H1 (cell line): ENCODE measurements at regions not wholly inside any gene's neighbourhood (a gene's known extent, or its start where the extent isn't known, plus 50 kb on each side); places are given as distances from the start of the nearest gene placed in this dataset.

Source experiments
- CTCF ChIA-PET: fragments of 300-600 bp; sonication (Branson Sonifier 250); formaldehyde crosslinking; loops from one replicate; lab custom pipeline; 2021; ENCODE audit not compliant: partially characterized antibody; lab: Charles Lee
- POLR2A ChIA-PET: fragments of 300-600 bp; sonication (Branson Sonifier 250); formaldehyde crosslinking; loops from one replicate; lab custom pipeline; 2021; ENCODE audit warnings: inconsistent platforms; ENCODE audit not compliant: partially characterized antibody; lab: Charles Lee
- DNase-seq, 2 experiments: peaks; one replicate each; pipeline versions ENCODE4 v3.0.0 to v3.0.0-alpha.2; 2010 to 2022; ENCODE audit warnings: low spot score in 2 of 2, low read depth in 1 of 2, mixed read lengths in 1 of 2
- FAIRE-seq: peaks from 2 replicates; lab custom pipeline; 2011; peaks lifted over from hg19 to GRCh38; lab: Jason Lieb, UNC
- H2AFZ ChIP-seq: 2 replicates; pipeline ENCODE4 v1.8.1; 2012; ENCODE audit warnings: low read length, inconsistent platforms
- H2AK5ac ChIP-seq: 2 replicates; pipeline ENCODE4 v1.6.1; 2013; ENCODE audit warnings: low read depth, low read length
- H2BK120ac ChIP-seq: replicated peaks from 2 replicates; pipeline ENCODE3; 2013; ENCODE audit warnings: low read depth, low read length, inconsistent platforms
- H2BK12ac ChIP-seq: 2 replicates; pipeline ENCODE4 v1.6.1; 2013; ENCODE audit warnings: low read depth, low read length
- H2BK15ac ChIP-seq: 2 replicates; pipeline ENCODE4 v1.6.1; 2013; ENCODE audit warnings: low read length
- H2BK20ac ChIP-seq: 2 replicates; pipeline ENCODE4 v1.6.1; 2013; ENCODE audit warnings: low read length
- H2BK5ac ChIP-seq: 2 replicates; pipeline ENCODE4 v1.6.1; 2013; ENCODE audit warnings: low read depth, low read length
- H3K14ac ChIP-seq: 2 replicates; pipeline ENCODE4 v1.6.1; 2013; ENCODE audit warnings: inconsistent platforms; ENCODE audit not compliant: insufficient read length
- H3K18ac ChIP-seq: 2 replicates; pipeline ENCODE4 v1.6.1; 2013; ENCODE audit warnings: low read length; ENCODE audit errors: extremely low read depth
- H3K23ac ChIP-seq: 2 replicates; pipeline ENCODE4 v1.6.1; 2013; ENCODE audit warnings: inconsistent platforms; ENCODE audit not compliant: insufficient read length
- H3K23me2 ChIP-seq: 2 replicates; pipeline ENCODE4 v1.6.1; 2013; ENCODE audit warnings: low read depth, low read length
- H3K27ac ChIP-seq: 2 replicates; pipeline ENCODE4 v1.6.1; 2011; ENCODE audit warnings: low read depth, low read length, inconsistent platforms
- H3K27me3 ChIP-seq, 4 experiments: replicated peaks in 1 of 4; 1 replicate in 1 of 4; 2 replicates in 3 of 4; pipeline versions ENCODE4 v1.6.1 to v1.8.1; 2011 to 2013; ENCODE audit warnings: low read length in 3 of 4, mild to moderate bottlenecking in 3 of 4, inconsistent platforms in 2 of 4, mixed read lengths in 2 of 4, moderate library complexity in 1 of 4; ENCODE audit not compliant: control insufficient read depth in 3 of 4, insufficient read depth in 3 of 4; ENCODE audit errors: extremely low read depth in 1 of 4
- H3K36me3 ChIP-seq, 4 experiments: 2 replicates each; pipeline versions ENCODE4 v1.6.1 to v1.8.1; 2011 to 2013; ENCODE audit warnings: mild to moderate bottlenecking in 4 of 4, low read length in 3 of 4, moderate library complexity in 2 of 4, control low read depth in 1 of 4, inconsistent platforms in 1 of 4; ENCODE audit not compliant: insufficient read depth in 4 of 4, control insufficient read depth in 2 of 4
- H3K4ac ChIP-seq: replicated peaks from 2 replicates; pipeline ENCODE3; 2013; ENCODE audit warnings: low read length, low read depth, mixed read lengths, inconsistent platforms; ENCODE audit not compliant: insufficient read length
- H3K4me1 ChIP-seq, 4 experiments: replicated peaks in 1 of 4; 1 replicate in 1 of 4; 2 replicates in 3 of 4; pipeline versions ENCODE4 v1.6.1 to v1.8.1; 2011 to 2013; ENCODE audit warnings: low read length in 3 of 4, inconsistent platforms in 2 of 4, mixed read lengths in 1 of 4; ENCODE audit not compliant: insufficient read depth in 4 of 4, control insufficient read depth in 3 of 4
- H3K4me2 ChIP-seq, 2 experiments: 2 replicates each; pipeline versions ENCODE4 v1.6.1 to v1.8.1; 2011 to 2013; ENCODE audit warnings: low read depth in 2 of 2, low read length in 2 of 2, control low read depth in 1 of 2, inconsistent platforms in 1 of 2, mild to moderate bottlenecking in 1 of 2; ENCODE audit not compliant: insufficient read depth in 1 of 2
- H3K4me3 ChIP-seq, 4 experiments: fragments of 200-600, 300-600 bp in 1 of 4; sonication (generic), shearing (Covaris generic), sonication (Bioruptor Twin) in 1 of 4; 2 replicates each; pipeline versions ENCODE4 v1.5.1 to v1.8.1; 2011 to 2016; ENCODE audit warnings: low read length in 4 of 4, low read depth in 3 of 4, control low read depth in 2 of 4, inconsistent platforms in 2 of 4, mild to moderate bottlenecking in 2 of 4, mixed read lengths in 1 of 4, moderate library complexity in 1 of 4; ENCODE audit not compliant: insufficient read depth in 2 of 4; ENCODE audit errors: extremely low read depth in 1 of 4
- H3K56ac ChIP-seq: replicated peaks from 2 replicates; pipeline ENCODE3; 2013; ENCODE audit warnings: low read depth, mild to moderate bottlenecking, mixed read lengths, low read length, inconsistent platforms; ENCODE audit not compliant: insufficient read length
- H3K79me1 ChIP-seq: 2 replicates; pipeline ENCODE4 v1.6.1; 2013; ENCODE audit warnings: low read depth, low read length, control low read depth
- H3K79me2 ChIP-seq, 2 experiments: 2 replicates each; pipeline versions ENCODE4 v1.6.1 to v1.8.1; 2012 to 2013; ENCODE audit warnings: low read length in 2 of 2, mild to moderate bottlenecking in 2 of 2, inconsistent platforms in 1 of 2; ENCODE audit not compliant: insufficient read depth in 2 of 2, control insufficient read depth in 1 of 2
- H3K9ac ChIP-seq, 4 experiments: replicated peaks in 1 of 4; 1 replicate in 1 of 4; 2 replicates in 3 of 4; pipeline versions ENCODE4 v1.6.1 to v1.8.1; 2011 to 2013; ENCODE audit warnings: low read depth in 3 of 4, low read length in 3 of 4, control low read depth in 2 of 4, mild to moderate bottlenecking in 2 of 4, moderate library complexity in 2 of 4, inconsistent platforms in 1 of 4; ENCODE audit errors: extremely low read depth in 1 of 4
- H3K9me3 ChIP-seq, 2 experiments: 2 replicates each; pipeline versions ENCODE4 v1.6.1 to v1.8.1; 2012 to 2013; ENCODE audit warnings: mild to moderate bottlenecking in 2 of 2, moderate library complexity in 2 of 2, control low read depth in 1 of 2, inconsistent platforms in 1 of 2, low read depth in 1 of 2, low read length in 1 of 2, mixed read lengths in 1 of 2; ENCODE audit not compliant: insufficient read depth in 2 of 2
- H4K20me1 ChIP-seq, 2 experiments: replicated peaks in 1 of 2; 2 replicates each; pipeline versions ENCODE3 to v1.8.1; 2011 to 2013; ENCODE audit warnings: inconsistent platforms in 2 of 2, low read length in 2 of 2, mild to moderate bottlenecking in 1 of 2; ENCODE audit not compliant: insufficient read depth in 2 of 2, control insufficient read depth in 1 of 2
- H4K5ac ChIP-seq: 2 replicates; pipeline ENCODE4 v1.6.1; 2013; ENCODE audit warnings: low read length, low read depth, mixed read lengths, inconsistent platforms; ENCODE audit not compliant: insufficient read length
- H4K8ac ChIP-seq: 2 replicates; pipeline ENCODE4 v1.8.0; 2013; ENCODE audit warnings: mild to moderate bottlenecking, moderate library complexity, low read length, inconsistent platforms; ENCODE audit not compliant: insufficient read depth; ENCODE audit errors: extremely low read depth
- H4K91ac ChIP-seq: replicated peaks from 2 replicates; pipeline ENCODE3; 2013; ENCODE audit warnings: low read length, mixed read lengths, inconsistent platforms; ENCODE audit not compliant: insufficient read length
- CHD1 ChIP-seq: IDR thresholded peaks from 2 replicates; pipeline ENCODE4 v1.6.1; 2012; ENCODE audit warnings: low read depth, low read length, improper control_type of control experiment
- CHD2 ChIP-seq: IDR thresholded peaks from 2 replicates; pipeline ENCODE4 v1.6.1; 2012; ENCODE audit warnings: low read length, improper control_type of control experiment
- EZH2 ChIP-seq: fragments of 200-600 bp; sonication (generic); IDR thresholded peaks from 2 replicates; pipeline ENCODE4 v1.7.1; 2012; ENCODE audit warnings: low read depth, mild to moderate bottlenecking, moderate library complexity, low read length, inconsistent platforms; ENCODE audit not compliant: severe bottlenecking
- HDAC6 ChIP-seq: IDR thresholded peaks from one replicate; pipeline ENCODE4 v1.7.1; 2012; ENCODE audit warnings: low read depth, mild to moderate bottlenecking, inconsistent platforms, low read length, moderate library complexity
- JUN ChIP-seq: IDR thresholded peaks from 2 replicates; pipeline ENCODE4 v1.6.1; 2011; ENCODE audit warnings: low read depth, mild to moderate bottlenecking, improper control_type of control experiment, low read length
- JUND ChIP-seq: IDR thresholded peaks from 2 replicates; pipeline ENCODE4 v1.6.1; 2011; ENCODE audit warnings: mild to moderate bottlenecking, improper control_type of control experiment, low read length
- KDM4A ChIP-seq: IDR thresholded peaks from one replicate; pipeline ENCODE4 v1.7.1; 2012; ENCODE audit warnings: low read depth, mild to moderate bottlenecking, moderate library complexity, low read length, inconsistent platforms; ENCODE audit not compliant: severe bottlenecking
- KDM5A ChIP-seq: fragments of 200-600 bp; IDR thresholded peaks from 2 replicates; pipeline ENCODE4 v1.7.1; 2012; ENCODE audit warnings: mild to moderate bottlenecking, low read length, inconsistent platforms, mixed read lengths
- MAFK ChIP-seq: IDR thresholded peaks from 2 replicates; pipeline ENCODE4 v1.6.1; 2012; ENCODE audit warnings: low read depth, mild to moderate bottlenecking, improper control_type of control experiment, low read length
- POLR2AphosphoS5 ChIP-seq: IDR thresholded peaks from 2 replicates; pipeline ENCODE4 v1.6.1; 2011; ENCODE audit warnings: low read depth, low read length
- RNF2 ChIP-seq: fragments of 200-900, 300-1000 bp; sonication (generic); IDR thresholded peaks from 2 replicates; pipeline ENCODE4 v1.7.1; 2016; ENCODE audit warnings: borderline replicate concordance, low read depth, mild to moderate bottlenecking, antibody characterized with exemption, low read length; ENCODE audit not compliant: poor library complexity, severe bottlenecking; ENCODE audit errors: missing control alignments
- YY1 ChIP-seq: IDR thresholded peaks from 2 replicates; pipeline ENCODE4 v1.6.1; 2011; ENCODE audit warnings: low read depth, mild to moderate bottlenecking, low read length
- WGBS, 2 experiments: shearing (Covaris generic) in 1 of 2; methylation state at CpG; one replicate each; pipeline versions ENCODE4 v1.1.6 to v1.1.7; 2013 to 2015; ENCODE audit warnings: low lambda C conversion rate in 2 of 2, mixed read lengths in 2 of 2, inconsistent platforms in 1 of 2, low coverage in 1 of 2, missing lambda C conversion rate in 1 of 2; ENCODE audit not compliant: insufficient replicate concordance in 2 of 2, insufficient coverage in 1 of 2, insufficient read length in 1 of 2; ENCODE audit errors: extremely low coverage in 1 of 2, missing lambda C conversion rate in 1 of 2; 5-methylcytosine and 5-hydroxymethylcytosine counted together
- TF ChIP-seq, protein P1 (sequence below): IDR thresholded peaks from 2 replicates; pipeline ENCODE4 v1.6.1; 2012; ENCODE audit warnings: inconsistent platforms

DNA sequence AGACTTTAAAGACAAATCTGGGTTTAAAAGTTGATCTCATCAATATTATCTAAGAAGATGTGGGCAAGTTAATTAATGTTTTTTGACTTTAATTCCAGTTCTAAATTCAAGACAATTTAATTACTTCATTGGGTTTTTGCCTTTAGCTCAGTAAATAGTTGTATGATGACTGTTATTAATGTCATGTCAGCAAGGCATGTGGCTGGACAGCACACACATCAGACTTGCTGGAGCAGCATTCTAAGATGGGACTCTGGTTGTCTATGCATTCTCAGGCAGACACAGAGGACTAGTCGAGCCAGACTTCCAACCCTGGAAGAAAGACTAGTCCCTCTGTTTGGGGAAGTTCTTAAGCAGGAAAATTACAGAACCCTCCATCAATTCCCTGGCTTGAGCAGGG is 180.7 kb upstream of the GK2 start:
- WGBS, 2 experiments, result 60% methylated on average over 1 of the region's 1 CpG; no CpG with 5 or more reads in 1 of the 2 experiments
- H4K20me1 ChIP-seq, result no peaks in the 10 kb centered on the region
- TF ChIP-seq KDM4A (no peak), CHD1 (no peak), HDAC6 (no peak), RNF2 (no peak), YY1 (no peak), KDM5A (no peak), MAFK (no peak), POLR2AphosphoS5 (no peak), CHD2 (no peak), EZH2 (no peak), JUN (no peak), JUND (no peak)
- TF ChIP-seq, protein P1, sequence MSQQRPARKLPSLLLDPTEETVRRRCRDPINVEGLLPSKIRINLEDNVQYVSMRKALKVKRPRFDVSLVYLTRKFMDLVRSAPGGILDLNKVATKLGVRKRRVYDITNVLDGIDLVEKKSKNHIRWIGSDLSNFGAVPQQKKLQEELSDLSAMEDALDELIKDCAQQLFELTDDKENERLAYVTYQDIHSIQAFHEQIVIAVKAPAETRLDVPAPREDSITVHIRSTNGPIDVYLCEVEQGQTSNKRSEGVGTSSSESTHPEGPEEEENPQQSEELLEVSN, result no peak

More for the DNA sequence above, 180.7 kb upstream of the GK2 start:
- H2AK5ac ChIP-seq, result no peak overlapping the region
- no peak overlapping the region for H2BK5ac ChIP-seq
- no peak for FAIRE-seq
- ChIA-PET CTCF (interaction anchor here (0.8 kb wide), 1 partner anchor 13 kb away, joined by 3 read pairs; no protein-coding TSS in a partner anchor), POLR2A (no interaction called here)
- H3K4ac ChIP-seq, result no peak overlapping the region
- H3K9ac ChIP-seq, result no peak overlapping the region
- no peak overlapping the region for H2BK20ac ChIP-seq
- no peak overlapping the region for H3K4me3 ChIP-seq
- H3K18ac ChIP-seq, result no peak overlapping the region
- no peaks in the 10 kb centered on the region for H3K36me3 ChIP-seq
- no peaks in the 10 kb centered on the region for H3K27me3 ChIP-seq
- no peak overlapping the region for H3K27ac ChIP-seq
- H3K14ac ChIP-seq, result no peak overlapping the region
- no peaks in the 10 kb centered on the region for H3K23me2 ChIP-seq
- H2AFZ ChIP-seq, result no peak overlapping the region
- no peak overlapping the region for H2BK12ac ChIP-seq
- H3K79me2 ChIP-seq, result no peaks in the 10 kb centered on the region
- H2BK15ac ChIP-seq, result peak overlapping the region; percentile 47; the same call in 1 of the 2 replicates
- H2BK120ac ChIP-seq, result no peak overlapping the region
- no peaks in the 10 kb centered on the region for H3K79me1 ChIP-seq
- H3K4me2 ChIP-seq, result no peak overlapping the region
- no peak overlapping the region for H3K23ac ChIP-seq
- H3K9me3 ChIP-seq, result peaks cover 0 to 3% of the 10 kb centered on the region in 2 experiments; a peak in 1 of 4 replicates
- H4K8ac ChIP-seq, result no peak overlapping the region
- DNase-seq, result no peak
- no peak overlapping the region for H4K5ac ChIP-seq
- no peak overlapping the region for H4K91ac ChIP-seq
- peaks cover 0 to 7% (median 0%) of the 10 kb centered on the region in 4 experiments; a peak in 3 of 7 replicates for H3K4me1 ChIP-seq
- H3K56ac ChIP-seq, result no peak overlapping the region
